Esophagus muscularis mucosa (tissue), 4 donors: ENCODE measurements at regions not wholly inside any gene's neighbourhood (a gene's known extent, or its start where the extent isn't known, plus 50 kb on each side); places are given as distances from the start of the nearest gene placed in this dataset.

Experiments used
- EP300 ChIP-seq: sonication (generic); formaldehyde crosslinking; IDR thresholded peaks from one replicate; pipeline ENCODE4 v1.6.1; 2017; ENCODE audit warnings: antibody characterized with exemption
- POLR2A ChIP-seq: fragments of 450-650 bp; IDR thresholded peaks from one replicate; pipeline ENCODE4 v1.6.1; 2017; ENCODE audit warnings: antibody characterized with exemption, moderate library complexity, mild to moderate bottlenecking, low read depth
- TF ChIP-seq, protein P1 (sequence below), 3 experiments: fragments of 200-600 bp in 2 of 3; fragments of 450-650 bp in 1 of 3; sonication (generic) in 2 of 3; IDR thresholded peaks; one replicate each; pipeline ENCODE4 v1.5.1; 2017 to 2019; ENCODE audit warnings: antibody characterized with exemption in 3 of 3, mild to moderate bottlenecking in 2 of 3, moderate library complexity in 1 of 3

DNA sequence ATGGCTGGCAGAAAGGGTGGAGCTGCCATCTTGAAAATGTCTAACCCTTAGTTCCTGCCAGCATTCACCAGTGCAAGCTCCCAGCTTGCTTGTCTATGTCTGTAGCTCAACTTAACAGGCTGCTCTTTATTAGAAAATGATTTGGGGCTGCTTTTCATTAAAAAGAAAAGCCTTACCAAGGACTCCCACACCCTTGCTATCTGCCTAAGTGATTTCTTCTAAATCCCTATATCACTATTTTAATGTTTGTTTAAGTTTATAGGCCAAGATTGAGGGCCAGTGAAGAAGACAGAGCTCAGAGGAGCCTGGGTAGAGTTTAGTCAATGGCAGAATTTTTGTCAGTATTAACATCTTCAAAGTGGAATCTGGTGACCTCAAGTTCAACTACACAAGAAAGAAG, 336.8 kb upstream of the CHRM3 start:
- TF ChIP-seq, protein P1, sequence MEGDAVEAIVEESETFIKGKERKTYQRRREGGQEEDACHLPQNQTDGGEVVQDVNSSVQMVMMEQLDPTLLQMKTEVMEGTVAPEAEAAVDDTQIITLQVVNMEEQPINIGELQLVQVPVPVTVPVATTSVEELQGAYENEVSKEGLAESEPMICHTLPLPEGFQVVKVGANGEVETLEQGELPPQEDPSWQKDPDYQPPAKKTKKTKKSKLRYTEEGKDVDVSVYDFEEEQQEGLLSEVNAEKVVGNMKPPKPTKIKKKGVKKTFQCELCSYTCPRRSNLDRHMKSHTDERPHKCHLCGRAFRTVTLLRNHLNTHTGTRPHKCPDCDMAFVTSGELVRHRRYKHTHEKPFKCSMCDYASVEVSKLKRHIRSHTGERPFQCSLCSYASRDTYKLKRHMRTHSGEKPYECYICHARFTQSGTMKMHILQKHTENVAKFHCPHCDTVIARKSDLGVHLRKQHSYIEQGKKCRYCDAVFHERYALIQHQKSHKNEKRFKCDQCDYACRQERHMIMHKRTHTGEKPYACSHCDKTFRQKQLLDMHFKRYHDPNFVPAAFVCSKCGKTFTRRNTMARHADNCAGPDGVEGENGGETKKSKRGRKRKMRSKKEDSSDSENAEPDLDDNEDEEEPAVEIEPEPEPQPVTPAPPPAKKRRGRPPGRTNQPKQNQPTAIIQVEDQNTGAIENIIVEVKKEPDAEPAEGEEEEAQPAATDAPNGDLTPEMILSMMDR (IDR thresholded peaks at IDR 0.05) = no peak
- TF ChIP-seq POLR2A (no peak), EP300 (no peak)
